NT2/D1 (cell line): ENCODE measurements at regions not wholly inside any gene's neighbourhood (a gene's known extent, or its start where the extent isn't known, plus 50 kb on each side); places are given as distances from the start of the nearest gene placed in this dataset.

ENCODE experiments used
- SUZ12 ChIP-seq: IDR thresholded peaks from 2 replicates; pipeline ENCODE4 v1.6.1; 2011; ENCODE audit not compliant: insufficient read length, insufficient read depth; ENCODE audit errors: extremely low read depth
- ZNF274 ChIP-seq: IDR thresholded peaks from 2 replicates; pipeline ENCODE4 v1.6.1; 2011; ENCODE audit warnings: mild to moderate bottlenecking, low read depth, low read length

GRCh38 chr7:96380111-96380512 is 58.2 kb upstream of the SLC25A13 start:
- TF ChIP-seq ZNF274 (no peak), SUZ12 (no peak)
